Activated CD4-positive, CD25-positive, alpha-beta regulatory T cell (primary cell): ENCODE measurements at regions not wholly inside any gene's neighbourhood (a gene's known extent, or its start where the extent isn't known, plus 50 kb on each side); places are given as distances from the start of the nearest gene placed in this dataset.

Source experiments
- DNase-seq, 4 experiments: peaks; one replicate each; lab custom pipeline; 2025; lab: John Stamatoyannopoulos, UW

- no peak for DNase-seq
Measured at GRCh38 chr5:93320920-93321445, 260.0 kb downstream of the NR2F1-AS1 start.

DNA sequence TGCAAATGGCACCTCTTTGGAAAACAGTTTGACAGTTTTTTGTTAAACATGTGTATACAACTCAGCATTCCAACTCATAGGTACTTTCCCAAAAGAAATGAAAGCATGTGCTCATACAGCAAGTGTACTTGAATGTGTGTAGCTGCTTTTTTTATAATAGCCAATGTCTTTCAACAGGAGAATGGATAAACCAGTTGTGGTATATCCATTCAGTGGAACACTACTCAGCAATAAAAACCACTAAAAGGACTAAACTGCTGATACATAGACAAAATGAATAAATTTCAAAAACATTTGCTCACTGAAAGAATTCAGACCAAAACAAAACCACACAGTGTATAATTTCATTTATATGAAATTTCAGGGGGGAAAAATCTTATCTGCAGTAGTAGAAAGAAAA lies 267.3 kb downstream of the NR2F1-AS1 start:
- DNase-seq: no peak

- DNase-seq: no peak
Measured at GRCh38 chr5:93311881-93312280, 269.1 kb downstream of the NR2F1-AS1 start.

GRCh38 chr5:93307557-93307956 lies 273.5 kb downstream of the NR2F1-AS1 start:
- no peak for DNase-seq

DNA sequence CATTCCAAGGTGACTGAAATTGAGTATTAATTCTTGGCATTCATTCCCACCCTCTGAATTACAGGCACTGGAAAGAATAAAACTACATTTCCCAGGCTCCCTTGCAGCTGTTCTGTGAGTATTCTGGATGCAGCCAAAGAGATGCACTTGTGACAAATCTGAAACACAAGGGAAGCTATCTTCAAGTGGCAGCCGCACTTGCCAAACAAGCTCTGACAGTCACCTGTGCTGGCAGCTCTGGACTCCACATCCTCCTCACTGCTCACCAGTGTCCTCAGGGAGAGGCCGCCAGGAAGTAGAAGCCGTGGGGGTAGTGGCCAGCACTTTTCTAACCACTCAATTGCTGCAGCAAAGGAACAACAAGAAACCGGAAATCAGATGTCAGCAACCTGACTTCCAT lies 275.0 kb downstream of the NR2F1-AS1 start:
- no peak for DNase-seq

- no peak for DNase-seq
Measured at GRCh38 chr5:93304456-93305250, 276.4 kb downstream of the NR2F1-AS1 start.

- DNase-seq: no peak
Measured at GRCh38 chr5:93303291-93303691, 277.7 kb downstream of the NR2F1-AS1 start.

DNA sequence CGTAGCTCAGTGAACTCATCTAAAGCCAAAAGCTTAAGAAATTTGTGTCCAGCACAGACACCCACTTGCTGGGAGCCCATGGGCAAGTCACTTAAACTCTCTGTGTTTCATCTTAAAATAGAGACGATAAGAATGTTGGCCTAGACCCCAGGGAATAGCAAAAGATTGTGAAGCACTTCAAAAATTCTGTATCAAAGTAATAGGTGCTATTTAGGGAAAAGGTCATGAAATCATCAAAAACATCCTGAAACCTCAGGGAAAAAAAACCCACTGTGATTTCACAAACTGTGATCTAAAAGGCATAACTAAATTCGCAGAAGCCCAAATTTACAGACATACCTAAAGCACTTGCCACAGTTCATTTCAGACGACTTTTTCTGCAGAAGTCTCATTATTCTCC lies 278.3 kb downstream of the NR2F1-AS1 start:
- no peak for DNase-seq

GRCh38 chr5:93300945-93301344 lies 280.1 kb downstream of the NR2F1-AS1 start:
- no peak for DNase-seq

- no peak for DNase-seq
Measured at GRCh38 chr5:93300309-93300923, 280.6 kb downstream of the NR2F1-AS1 start.

- DNase-seq: no peak
Measured at GRCh38 chr5:93299681-93300308, 281.2 kb downstream of the NR2F1-AS1 start.

GRCh38 chr5:93297116-93297515 lies 283.9 kb downstream of the NR2F1-AS1 start:
- no peak for DNase-seq

GRCh38 chr5:93296338-93296737 lies 284.7 kb downstream of the NR2F1-AS1 start:
- no peak for DNase-seq

GRCh38 chr5:93294996-93295395 lies 286.0 kb downstream of the NR2F1-AS1 start:
- no peak for DNase-seq

DNA sequence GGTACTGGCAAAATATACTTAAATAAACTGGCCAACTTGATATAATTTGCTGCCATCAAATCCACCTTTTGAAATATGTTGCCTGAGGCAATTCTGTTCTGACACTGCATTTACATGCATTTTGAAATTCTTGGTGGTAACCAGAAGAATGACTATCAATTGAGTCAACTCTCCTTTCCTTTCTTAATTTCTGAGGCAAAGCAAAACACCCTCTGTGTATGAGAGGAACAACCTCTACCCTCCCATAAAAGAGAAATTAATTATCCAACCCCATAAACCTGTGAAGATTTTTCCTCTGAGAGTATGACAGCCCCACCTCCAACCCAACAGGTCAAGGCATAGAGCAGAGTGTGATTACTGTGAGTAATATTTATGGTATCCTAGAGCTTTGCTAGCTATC lies 286.8 kb downstream of the NR2F1-AS1 start:
- DNase-seq: no peak

DNA sequence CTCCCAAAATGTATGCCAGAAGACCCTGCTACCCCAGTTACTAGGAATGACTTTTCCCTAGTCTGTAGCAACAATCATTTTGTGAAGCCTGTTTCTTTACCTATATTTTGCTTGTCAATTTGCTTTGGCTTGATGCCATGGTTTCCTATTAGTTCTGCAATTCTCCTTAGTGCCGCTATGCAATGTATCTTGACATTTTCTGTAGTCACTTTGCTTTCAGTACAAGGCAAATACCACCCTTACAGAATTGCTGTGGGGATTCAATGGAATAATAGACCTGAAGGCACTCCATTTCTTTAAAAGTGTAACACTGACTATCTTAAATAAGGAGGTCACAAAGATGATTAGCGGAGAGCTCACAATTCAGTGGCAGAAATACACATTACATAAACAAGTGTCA lies 291.1 kb downstream of the NR2F1-AS1 start:
- no peak for DNase-seq

GRCh38 chr5:93285461-93285860 lies 295.6 kb downstream of the NR2F1-AS1 start:
- no peak for DNase-seq

- no peak for DNase-seq
Measured at GRCh38 chr5:93281980-93282772, 298.8 kb downstream of the NR2F1-AS1 start.

DNA sequence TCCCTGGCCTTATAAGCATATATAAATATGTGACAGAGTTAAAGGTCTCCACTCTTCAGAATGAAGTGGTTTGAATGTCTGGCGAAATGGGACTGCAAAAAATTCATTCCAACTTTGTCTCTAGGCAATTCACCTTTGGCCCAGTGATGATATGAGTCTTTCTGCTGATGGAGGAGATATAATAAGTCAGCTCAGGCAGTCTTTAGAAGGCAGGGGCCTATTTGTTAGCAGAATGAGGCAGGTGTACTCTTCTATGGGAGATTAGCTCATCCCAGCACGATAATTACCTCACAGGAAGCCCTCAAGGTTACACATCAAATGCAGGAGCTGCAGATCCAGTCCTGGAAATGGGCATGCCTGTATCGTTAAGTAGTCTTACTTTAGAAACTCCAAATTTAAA lies 300.5 kb downstream of the NR2F1-AS1 start:
- DNase-seq: no peak

DNA sequence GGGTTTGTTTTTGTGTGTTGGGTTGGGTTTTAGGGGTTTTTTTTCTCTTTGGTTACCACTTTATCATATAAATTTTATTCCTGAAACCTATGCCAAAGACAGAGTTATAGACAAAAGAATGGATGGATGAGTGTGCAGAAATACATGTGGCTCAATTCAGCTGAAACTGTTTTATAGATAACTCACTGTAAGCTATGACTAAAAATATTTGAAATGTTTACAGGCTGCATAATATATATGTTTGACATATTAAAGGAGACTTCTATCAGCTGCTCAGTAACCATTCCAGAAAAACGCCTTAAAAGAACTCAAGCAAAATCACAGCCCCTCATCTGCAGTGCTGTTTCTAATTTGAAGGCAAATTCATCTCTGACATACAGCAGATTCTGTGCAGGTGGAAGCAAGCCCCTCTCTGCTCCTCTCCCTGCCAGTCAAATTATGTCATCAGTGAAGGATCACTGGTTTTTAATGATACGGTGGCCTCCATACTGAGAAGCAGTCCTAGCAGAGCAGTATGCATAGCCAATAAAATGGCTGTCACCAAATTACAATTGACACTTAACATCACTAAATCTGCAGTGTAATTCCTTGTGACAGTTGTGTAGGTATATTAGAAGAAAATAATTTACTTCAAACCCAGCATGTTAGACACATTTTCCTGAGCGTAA lies 301.6 kb downstream of the NR2F1-AS1 start:
- no peak for DNase-seq

DNA sequence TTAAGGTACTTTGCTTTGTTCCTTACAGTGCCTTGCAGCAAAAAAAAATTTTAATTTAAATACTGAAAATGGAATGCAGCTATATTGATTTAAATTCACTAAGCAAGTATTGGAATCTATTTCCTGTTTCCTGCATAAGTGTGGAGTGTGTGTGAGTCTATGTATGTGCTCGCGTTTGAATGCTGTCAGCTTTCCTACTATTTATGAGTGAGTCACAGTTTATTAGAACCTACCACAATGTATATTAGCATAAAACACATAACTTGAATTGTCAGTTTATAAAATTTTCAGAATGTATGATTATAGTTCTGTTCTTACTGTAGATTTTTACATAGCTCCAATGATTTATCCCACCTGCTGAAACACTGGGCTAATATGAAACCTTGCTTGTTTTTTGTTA lies 302.1 kb downstream of the NR2F1-AS1 start:
- no peak for DNase-seq

- DNase-seq: no peak
Measured at GRCh38 chr5:93277051-93277450, 304.0 kb downstream of the NR2F1-AS1 start.
